ENCODE measurements at regions not wholly inside any gene's neighbourhood (a gene's known extent, or its start where the extent isn't known, plus 50 kb on each side); places are given as distances from the start of the nearest gene placed in this dataset.

DNA sequence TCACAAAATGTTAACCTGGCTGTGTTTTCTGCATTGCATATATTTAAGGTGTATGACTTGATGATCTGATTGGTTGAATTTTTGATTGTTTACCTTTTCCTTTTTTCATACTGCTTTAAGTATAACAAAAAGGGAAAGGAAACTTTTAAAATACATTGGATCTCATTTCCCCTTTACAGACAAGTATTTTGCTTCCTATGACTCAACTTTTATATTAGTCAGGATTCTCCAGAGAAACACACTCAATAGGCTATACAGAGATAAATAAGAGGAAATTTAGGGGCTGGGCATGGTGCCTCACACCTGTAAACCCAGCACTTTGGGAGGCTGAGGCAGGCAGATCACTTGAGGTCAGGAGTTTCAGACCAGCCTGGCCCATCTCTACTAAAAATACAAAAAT is 205.8 kb downstream of the TJP1 start:
- dilution Hi-C loops (cut with MboI; ENCODE audit: extremely low pct_ligation_motif_present, low sequenced_read_pairs) = no loop called here
- Histone ChIP-seq H3K27ac (ENCODE audit: insufficient read depth, low read depth, low read length) (no peak overlapping the region), H3K4me3 (replicated peaks in 1 of 3; ENCODE audit: insufficient read depth in 1 of 3, low read depth in 1 of 3, low read length in 3 of 3) (no peak overlapping the region), H3K79me2 (ENCODE audit: control insufficient read depth, insufficient read depth, low read length) (no peaks in the 10 kb centered on the region), H3K4me1 (ENCODE audit: control insufficient read depth, extremely low read depth, insufficient read depth, low read length) (peaks cover 3% of the 10 kb centered on the region), H3K27me3 (ENCODE audit: control insufficient read depth in 2 of 2, insufficient read depth in 2 of 2, low read length in 2 of 2) (peaks cover 0 to 2% of the 10 kb centered on the region in 2 experiments), H2AFZ (ENCODE audit: low read depth, low read length) (no peak overlapping the region), H3K4me2 (ENCODE audit: insufficient read depth, low read length) (no peak overlapping the region), H3K9me3 (replicated peaks; ENCODE audit: control insufficient read depth, insufficient read depth, low read length) (no peaks in the 10 kb centered on the region), H3K9ac (replicated peaks; ENCODE audit: extremely low read depth, insufficient read depth, low read length) (no peak overlapping the region), H3K9me1 (replicated peaks; ENCODE audit: control insufficient read depth, extremely low read depth, insufficient read depth, low read length) (no peaks in the 10 kb centered on the region), H4K20me1 (replicated peaks; ENCODE audit: control insufficient read depth, extremely low read depth, insufficient read depth, low read length) (no peaks in the 10 kb centered on the region), H3K36me3 (ENCODE audit: control insufficient read depth in 2 of 2, extremely low read depth in 1 of 2, insufficient read depth in 2 of 2, low read length in 2 of 2) (no peaks in the 10 kb centered on the region)
- BruUV-seq (replicated peaks) = no TSS peak
- intact Hi-C loops (cut with micrococcal nuclease) = no loop called here
- ChIA-PET POLR2A (no interaction called here), CTCF (interaction anchor here (1.7 kb wide), 1 partner anchor 21 kb away, joined by 3 read pairs; no protein-coding TSS in a partner anchor)
- no peak for TF ChIP-seq POLR2A (IDR thresholded peaks at IDR 0.05; ENCODE audit: low read depth, low read length)
- TF ChIP-seq MYC (IDR thresholded peaks at IDR 0.05; ENCODE audit: low read depth, low read length) = no peak
- no peak for TF ChIP-seq POLR2AphosphoS5 (IDR thresholded peaks at IDR 0.05; ENCODE audit: insufficient read depth, low read depth, low read length)
- TF ChIP-seq, protein P1, sequence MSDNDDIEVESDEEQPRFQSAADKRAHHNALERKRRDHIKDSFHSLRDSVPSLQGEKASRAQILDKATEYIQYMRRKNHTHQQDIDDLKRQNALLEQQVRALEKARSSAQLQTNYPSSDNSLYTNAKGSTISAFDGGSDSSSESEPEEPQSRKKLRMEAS (IDR thresholded peaks at IDR 0.05; ENCODE audit: insufficient read depth, insufficient read length) = no peak
- DNase-seq (ENCODE audit: low read depth, low spot score) (peak; percentile 6), FAIRE-seq (no peak)

DNA sequence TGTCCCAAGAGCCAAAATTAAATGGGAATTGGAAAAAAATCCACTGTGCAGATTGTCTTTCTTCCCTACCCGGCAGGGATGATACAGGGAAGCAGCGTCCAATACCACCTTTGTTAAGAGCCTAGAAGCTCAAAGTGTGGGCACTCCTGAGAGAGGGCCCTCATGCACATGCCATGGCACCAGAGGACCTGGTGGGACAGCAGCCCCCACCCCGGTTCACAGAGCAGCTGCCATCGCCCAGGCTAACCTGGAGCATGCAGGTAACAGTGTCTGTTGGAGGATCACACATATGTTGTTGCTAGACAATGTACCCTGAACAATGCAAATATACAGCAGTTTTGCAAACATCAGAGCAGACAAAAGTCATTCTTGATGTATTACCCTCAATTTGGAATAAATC is 206.5 kb downstream of the TJP1 start:
- intact Hi-C loops (cut with micrococcal nuclease) (no loop called here), dilution Hi-C loops (cut with MboI; ENCODE audit: extremely low pct_ligation_motif_present, low sequenced_read_pairs) (no loop called here)
- no peak overlapping the region for H2AFZ ChIP-seq (ENCODE audit: low read depth, low read length)
- H4K20me1 ChIP-seq (replicated peaks; ENCODE audit: control insufficient read depth, extremely low read depth, insufficient read depth, low read length) = no peaks in the 10 kb centered on the region
- POLR2A ChIA-PET = no interaction called here
- no peak for FAIRE-seq
- no peak overlapping the region for H3K27ac ChIP-seq (ENCODE audit: insufficient read depth, low read depth, low read length)
- no peak overlapping the region for H3K4me2 ChIP-seq (ENCODE audit: insufficient read depth, low read length)
- DNase-seq (ENCODE audit: low read depth, low spot score) = no peak
- H3K9me3 ChIP-seq (replicated peaks; ENCODE audit: control insufficient read depth, insufficient read depth, low read length) = no peaks in the 10 kb centered on the region
- no peaks in the 10 kb centered on the region for H3K36me3 ChIP-seq (ENCODE audit: control insufficient read depth in 2 of 2, extremely low read depth in 1 of 2, insufficient read depth in 2 of 2, low read length in 2 of 2)
- TF ChIP-seq, protein P1 (IDR thresholded peaks at IDR 0.05; ENCODE audit: insufficient read depth, insufficient read length) = no peak
- TF ChIP-seq GATA2 (IDR thresholded peaks at IDR 0.05; ENCODE audit: insufficient read depth, insufficient read length, low read depth, low read length) (no peak), EZH2 (IDR thresholded peaks at IDR 0.05; ENCODE audit: borderline replicate concordance, low read depth, low read length, severe bottlenecking) (no peak), POLR2A (IDR thresholded peaks at IDR 0.05; ENCODE audit: low read depth, low read length) (no peak), POLR2AphosphoS5 (IDR thresholded peaks at IDR 0.05; ENCODE audit: insufficient read depth, low read depth, low read length) (no peak), MYC (IDR thresholded peaks at IDR 0.05; ENCODE audit: low read depth, low read length) (no peak), JUN (IDR thresholded peaks at IDR 0.05; ENCODE audit: borderline replicate concordance, insufficient read depth, insufficient read length, low read depth) (no peak), CTCF (IDR thresholded peaks at IDR 0.05; ENCODE audit: extremely low read depth in 1 of 2, insufficient read depth in 1 of 2, low read depth in 1 of 2, low read length in 2 of 2) (no peak), FOS (IDR thresholded peaks at IDR 0.05; ENCODE audit: borderline replicate concordance, insufficient read depth, low read length) (no peak)
- CTCF ChIA-PET = interaction anchor here (1.7 kb wide), 1 partner anchor 20 kb away, joined by 3 read pairs; no protein-coding TSS in a partner anchor
- no peaks in the 10 kb centered on the region for H3K79me2 ChIP-seq (ENCODE audit: control insufficient read depth, insufficient read depth, low read length)
- H3K4me1 ChIP-seq (ENCODE audit: control insufficient read depth, extremely low read depth, insufficient read depth, low read length) = peaks cover 3% of the 10 kb centered on the region
- peaks cover 0 to 2% of the 10 kb centered on the region in 2 experiments for H3K27me3 ChIP-seq (ENCODE audit: control insufficient read depth in 2 of 2, insufficient read depth in 2 of 2, low read length in 2 of 2)
- no peak overlapping the region for H3K9ac ChIP-seq (replicated peaks; ENCODE audit: extremely low read depth, insufficient read depth, low read length)
- H3K4me3 ChIP-seq (replicated peaks in 1 of 3; ENCODE audit: insufficient read depth in 1 of 3, low read depth in 1 of 3, low read length in 3 of 3) = no peak overlapping the region
- H3K9me1 ChIP-seq (replicated peaks; ENCODE audit: control insufficient read depth, extremely low read depth, insufficient read depth, low read length) = no peaks in the 10 kb centered on the region
- no TSS peak for BruUV-seq (replicated peaks)
